Heart left ventricle (tissue), 16 donors: ENCODE measurements at regions not wholly inside any gene's neighbourhood (a gene's known extent, or its start where the extent isn't known, plus 50 kb on each side); places are given as distances from the start of the nearest gene placed in this dataset.

Experiments
- ATAC-seq, 4 donors: fragments of 200-7000 bp; cut with Tn5 transposase; one replicate each; pipeline ENCODE4 v1.9.1; 2020 to 2022; ENCODE audit warnings: moderate library complexity in 4 of 4, mild to moderate bottlenecking in 3 of 4, moderate number of reproducible peaks in 1 of 4
- DNase-seq, 5 donors: peaks; one replicate each; pipeline ENCODE4 v3.0.0-alpha.2; 2020
- H3K27ac ChIP-seq, 12 donors: fragments of 200-600 bp; sonication (generic) in 4 of 12; one replicate each; pipeline versions ENCODE4 v1.5.0 to v1.8.0; 2016 to 2022; ENCODE audit warnings: mild to moderate bottlenecking in 2 of 12
- H3K27me3 ChIP-seq, 9 donors: fragments of 200-600 bp; sonication (generic) in 2 of 9; one replicate each; pipeline versions ENCODE4 v1.5.1 to v1.8.0; 2016 to 2022; ENCODE audit warnings: mild to moderate bottlenecking in 3 of 9
- H3K36me3 ChIP-seq, 9 donors: fragments of 200-600 bp; sonication (generic) in 2 of 9; one replicate each; pipeline versions ENCODE4 v1.5.0 to v1.8.0; 2018 to 2022; ENCODE audit warnings: mild to moderate bottlenecking in 2 of 9
- H3K4me1 ChIP-seq, 12 donors: fragments of 200-600 bp; sonication (generic) in 4 of 12; one replicate each; pipeline versions ENCODE4 v1.5.0 to v1.8.0; 2016 to 2022; ENCODE audit warnings: mild to moderate bottlenecking in 3 of 12
- H3K4me3 ChIP-seq, 12 donors: fragments of 200-600 bp; sonication (generic) in 4 of 12; one replicate each; pipeline versions ENCODE4 v1.5.0 to v1.8.0; 2017 to 2022; ENCODE audit warnings: mild to moderate bottlenecking in 9 of 12, moderate library complexity in 4 of 12
- H3K9me3 ChIP-seq, 12 donors: fragments of 200-600 bp; sonication (generic) in 4 of 12; one replicate each; pipeline versions ENCODE4 v1.5.0 to v1.8.0; 2016 to 2022; ENCODE audit warnings: mild to moderate bottlenecking in 1 of 12
- CTCF ChIP-seq, 12 donors: fragments of 200-600 bp; sonication (generic) in 4 of 12; IDR thresholded peaks; one replicate each; pipeline versions ENCODE4 v1.5.0 to v1.8.0; 2018 to 2022; ENCODE audit warnings: antibody characterized with exemption in 12 of 12, mild to moderate bottlenecking in 5 of 12
- POLR2A ChIP-seq, 2 donors: fragments of 450-650 bp; IDR thresholded peaks; one replicate each; pipeline ENCODE4 v1.6.1; 2017; ENCODE audit warnings: antibody characterized with exemption in 2 of 2, mild to moderate bottlenecking in 2 of 2, moderate library complexity in 2 of 2
- WGBS, 4 donors: extraction: QIAGEN DNeasy Blood & Tissue Kit in 2 of 4; methylation state at CpG; one replicate each; pipeline versions ENCODE4 v1.1.5 to v1.1.7; 2013 to 2018; 5-methylcytosine and 5-hydroxymethylcytosine counted together
- intact Hi-C, 10 donors: fragments of 100-400 bp; cut with DNase I; formaldehyde crosslinking; loops; one replicate each; pipeline versions ENCODE4 v1.11.1 to v1.14.2; 2022
- donor health status: ischemic (EF 13 %, LVEDD 7.1; RV severe dilation, severe dysfunction).
- donor health status: healthy with polysubstance abuse.
- donor health status: DM: no; HTN: yes; CAD: no.
- donor health status: DM: no; HTN: no; CAD: no.
- donor health status: ischemic (EF 25% LVEDD 6.9; RV normal size, moderate dysfunction).
- donor health status: ischemic (EF 25% LVEDD 5.7; RV mildly dilated, moderate dysfunction).
- donor health status: healthy.
- donor health status: DM: yes; HTN: yes; CAD: no.
- donor health status: ischemic (EF 35%, LVEDD 5.7; RV mildly dilated, moderate dysfunction).
- donor health status: nonischemic (EF 11% LVEDD 7.7; RV severe dilation, severe dysfunction).
- donor health status: DM: yes; HTN: yes; CAD: no.
- donor health status: PGD.
- donor health status: ischemic (EF 29% LVEDD 5.4; RV normal size, mild dysfunction).
- donor health status: nonischemic (EF 23%, LVEDD 6.1; RV moderate dilation, normal function).

DNA sequence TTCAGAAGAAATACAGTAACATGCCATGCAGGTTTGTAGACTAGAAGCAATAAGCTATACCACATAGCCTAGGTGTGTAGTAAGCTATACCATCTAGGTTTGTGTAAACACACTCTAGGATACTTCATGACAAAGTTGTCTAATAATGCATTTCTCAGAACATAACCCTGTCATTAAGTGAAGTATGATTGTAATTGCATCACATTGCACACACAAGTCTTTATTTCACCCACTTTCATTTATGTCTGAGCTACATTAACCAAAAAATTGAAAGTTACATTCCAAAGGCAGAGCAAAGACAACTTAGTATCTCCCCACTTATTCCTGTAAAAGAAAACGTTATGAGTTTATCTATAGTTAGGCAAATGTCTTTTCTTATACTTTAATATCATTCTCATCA, 64.5 kb upstream of the ATF3 start:
- 49 to 69% (median 59%) methylated on average over 1 of the region's 1 CpG for WGBS, 4 donors
- Histone ChIP-seq H3K27me3 (no peaks in the 10 kb centered on the region), H3K27ac (no peak overlapping the region), H3K36me3 (no peaks in the 10 kb centered on the region), H3K9me3 (no peaks in the 10 kb centered on the region), H3K4me1 (peaks cover 0 to 30% (median 0%) of the 10 kb centered on the region in 12 donors), H3K4me3 (no peak overlapping the region)
- DNase-seq, result no peak
- intact Hi-C loops, result no loop called here
- TF ChIP-seq CTCF (IDR thresholded peaks at IDR 0.05) (no peak), POLR2A (IDR thresholded peaks at IDR 0.05) (no peak)
- no peak for ATAC-seq

DNA sequence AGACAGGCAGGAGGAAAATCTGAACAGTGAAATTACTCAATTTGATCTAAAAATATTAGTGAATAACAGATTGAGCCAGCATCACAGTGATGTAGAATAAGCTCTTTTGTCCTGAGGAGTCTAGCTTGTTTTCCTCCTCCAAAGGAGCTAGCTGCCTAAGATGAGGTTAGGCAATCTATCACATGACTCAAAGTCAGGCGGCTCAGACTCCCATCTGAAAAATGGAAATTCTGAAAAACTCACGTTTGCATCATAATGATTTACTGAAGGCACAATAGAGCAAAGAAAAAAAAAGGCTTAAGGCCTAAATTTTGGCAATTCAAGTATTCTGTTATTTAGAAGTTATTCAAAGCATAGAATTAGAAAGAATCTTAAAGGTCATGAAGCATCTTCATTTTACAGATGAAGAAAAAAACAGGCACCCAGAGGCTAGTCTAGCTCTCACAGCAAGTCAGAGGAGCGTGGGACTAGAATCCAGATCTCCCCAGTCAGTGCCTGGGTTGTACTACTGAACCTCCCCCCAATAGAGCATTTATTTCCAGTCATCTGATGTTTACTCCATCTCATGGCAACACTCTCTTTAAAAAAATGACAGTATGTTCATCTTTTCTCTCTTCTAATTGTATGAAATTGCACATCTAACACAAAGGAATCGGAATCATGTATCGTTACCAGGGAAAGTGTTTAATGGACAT, 62.5 kb upstream of the ATF3 start:
- peak in 3 of 4 donors; percentile 15 to 54 (median 51) for ATAC-seq
- intact Hi-C loops, result no loop called here
- H3K4me1 ChIP-seq, result peaks cover 0 to 25% (median 0%) of the 10 kb centered on the region in 12 donors
- no peak for DNase-seq
- WGBS, 4 donors, result 86 to 89% (median 87%) methylated on average over 5 of the region's 5 CpGs
- H3K4me3 ChIP-seq, result no peak overlapping the region
- no peaks in the 10 kb centered on the region for H3K9me3 ChIP-seq
- no peaks in the 10 kb centered on the region for H3K36me3 ChIP-seq
- no peak for TF ChIP-seq CTCF (IDR thresholded peaks at IDR 0.05)
- no peak for TF ChIP-seq POLR2A (IDR thresholded peaks at IDR 0.05)
- H3K27me3 ChIP-seq, result no peaks in the 10 kb centered on the region
- H3K27ac ChIP-seq, result peak overlapping the region in 2 of 12 donors; percentile 64 to 78

DNA sequence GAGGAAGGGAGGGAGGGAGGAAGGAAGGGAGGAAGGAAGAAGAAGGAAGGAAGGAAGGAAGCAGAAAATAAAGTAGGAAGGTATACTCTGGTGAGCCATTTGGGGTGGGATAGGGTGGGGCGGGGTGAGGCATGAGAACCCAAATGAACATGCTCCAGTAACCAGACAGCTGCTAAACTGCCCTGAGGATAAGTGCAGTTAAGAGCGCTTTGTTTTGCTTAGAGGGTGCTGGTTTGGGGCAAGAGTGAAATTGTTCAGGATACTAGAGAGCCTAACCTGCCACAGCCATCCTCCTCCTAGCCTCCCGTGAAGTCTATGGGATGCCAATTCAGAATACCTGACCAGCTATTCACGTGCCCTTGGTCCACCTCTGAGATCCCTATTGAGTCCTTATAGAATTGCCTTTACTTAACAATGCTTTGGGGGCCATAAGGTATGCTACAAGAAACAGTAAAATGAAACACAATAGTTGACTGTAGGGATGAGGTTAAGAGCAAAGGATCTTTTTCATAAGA, 59.0 kb upstream of the ATF3 start:
- H3K4me3 ChIP-seq, result no peak overlapping the region
- peaks cover 0 to 4% (median 0%) of the 10 kb centered on the region in 12 donors for H3K4me1 ChIP-seq
- no peak overlapping the region for H3K27ac ChIP-seq
- ATAC-seq, result no peak
- 74 to 76% (median 76%) methylated on average over 4 of the region's 4 CpGs for WGBS, 4 donors
- no peaks in the 10 kb centered on the region for H3K9me3 ChIP-seq
- intact Hi-C loops, result loop anchor here in 3 of 10 donors (10.0 kb wide), 1 partner anchor 65 kb away; no protein-coding TSS in a partner anchor
- no peaks in the 10 kb centered on the region for H3K27me3 ChIP-seq
- DNase-seq, result no peak
- no peaks in the 10 kb centered on the region for H3K36me3 ChIP-seq
- TF ChIP-seq CTCF (IDR thresholded peaks at IDR 0.05) (no peak), POLR2A (IDR thresholded peaks at IDR 0.05) (no peak)

GRCh38 chr1:212551929-212552328, 56.6 kb upstream of the ATF3 start:
- peaks cover 0 to 5% (median 0%) of the 10 kb centered on the region in 12 donors for H3K9me3 ChIP-seq
- DNase-seq, result no peak
- H3K4me3 ChIP-seq, result no peak overlapping the region
- no peaks in the 10 kb centered on the region for H3K36me3 ChIP-seq
- intact Hi-C loops, result loop anchor here in 3 of 10 donors (10.0 kb wide), 1 partner anchor 67 kb away; no protein-coding TSS in a partner anchor
- WGBS, 4 donors, result 76 to 86% (median 82%) methylated on average over 4 of the region's 4 CpGs
- no peak for ATAC-seq
- H3K4me1 ChIP-seq, result no peaks in the 10 kb centered on the region
- H3K27me3 ChIP-seq, result no peaks in the 10 kb centered on the region
- H3K27ac ChIP-seq, result no peak overlapping the region
- TF ChIP-seq CTCF (IDR thresholded peaks at IDR 0.05) (no peak), POLR2A (IDR thresholded peaks at IDR 0.05) (no peak)
